ENCODE measurements at regions not wholly inside any gene's neighbourhood (a gene's known extent, or its start where the extent isn't known, plus 50 kb on each side); places are given as distances from the start of the nearest gene placed in this dataset.

GRCh38 chr20:19807946-19808330 is 49.9 kb downstream of the RIN2 start:
- no peak for DNase-seq (ENCODE audit: low read depth)

- no peak for DNase-seq (ENCODE audit: low read depth)
These were observed 50.4 kb downstream of the RIN2 start for GRCh38 chr20:19808498-19808897.

DNA sequence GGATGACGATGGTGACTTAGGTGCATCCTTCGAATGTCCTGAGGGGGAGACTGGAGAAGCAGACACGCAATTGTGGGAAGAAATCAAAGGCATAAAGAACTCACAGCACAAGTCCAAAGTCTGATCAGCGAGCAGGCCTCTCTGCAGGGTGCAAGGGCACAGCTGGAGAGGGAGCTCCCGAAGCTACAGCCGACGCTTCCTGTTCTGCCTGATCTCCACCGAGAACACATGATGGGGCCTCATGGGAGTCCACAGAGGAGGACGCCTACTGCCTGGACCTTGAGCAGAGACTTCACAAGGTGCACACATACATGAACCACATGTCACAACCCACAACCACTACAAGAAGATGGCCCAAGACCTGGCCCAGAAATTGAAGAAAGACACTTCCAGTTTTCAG is 51.4 kb downstream of the RIN2 start:
- DNase-seq (ENCODE audit: low read depth): no peak

DNA sequence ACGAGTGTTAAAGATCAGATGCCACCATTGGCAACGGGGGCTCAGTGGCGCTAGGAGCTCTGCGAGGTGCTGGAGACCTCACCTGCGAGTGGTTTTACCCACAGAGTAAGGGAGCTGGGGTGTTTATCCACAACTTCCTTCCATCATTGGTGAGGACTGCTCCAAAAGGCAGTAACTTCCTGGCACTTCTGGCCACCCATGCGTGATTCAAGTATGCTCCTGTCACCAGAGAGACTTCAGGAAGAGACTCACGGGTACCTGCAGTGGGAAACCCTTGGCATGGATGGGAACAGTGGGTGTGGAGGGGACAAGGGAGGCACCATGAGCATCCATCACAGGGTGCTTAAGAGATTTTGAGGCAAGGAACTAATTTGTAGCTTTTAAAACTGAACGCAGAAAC is 53.2 kb downstream of the RIN2 start:
- no peak for DNase-seq (ENCODE audit: low read depth)

DNA sequence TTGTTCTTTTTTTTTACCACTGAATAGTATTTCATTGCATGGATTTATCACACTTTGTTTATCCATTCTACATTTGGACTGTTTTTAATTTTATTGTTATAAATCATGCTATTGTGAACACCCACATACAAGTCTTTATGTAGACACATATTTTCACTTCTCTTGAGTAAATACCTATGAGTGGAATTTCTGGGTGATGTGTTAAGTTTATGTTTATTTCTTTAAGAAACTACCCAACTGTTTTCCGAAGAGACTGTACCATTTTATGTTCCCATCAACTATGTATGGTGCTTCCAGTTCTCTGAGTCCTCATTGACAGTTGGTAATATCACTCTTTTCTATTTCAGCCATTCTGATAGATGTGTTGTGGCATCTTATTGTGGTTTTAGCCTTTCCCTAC is 54.0 kb downstream of the RIN2 start:
- no peak for DNase-seq (ENCODE audit: low read depth)

- DNase-seq (ENCODE audit: low read depth): no peak
These were observed 54.6 kb downstream of the RIN2 start for GRCh38 chr20:19812696-19813095.

- DNase-seq (ENCODE audit: low read depth): no peak
These were observed 56.0 kb downstream of the RIN2 start for GRCh38 chr20:19813846-19814640.

GRCh38 chr20:19815553-19815991 is 57.5 kb downstream of the RIN2 start:
- DNase-seq (ENCODE audit: low read depth): no peak

DNA sequence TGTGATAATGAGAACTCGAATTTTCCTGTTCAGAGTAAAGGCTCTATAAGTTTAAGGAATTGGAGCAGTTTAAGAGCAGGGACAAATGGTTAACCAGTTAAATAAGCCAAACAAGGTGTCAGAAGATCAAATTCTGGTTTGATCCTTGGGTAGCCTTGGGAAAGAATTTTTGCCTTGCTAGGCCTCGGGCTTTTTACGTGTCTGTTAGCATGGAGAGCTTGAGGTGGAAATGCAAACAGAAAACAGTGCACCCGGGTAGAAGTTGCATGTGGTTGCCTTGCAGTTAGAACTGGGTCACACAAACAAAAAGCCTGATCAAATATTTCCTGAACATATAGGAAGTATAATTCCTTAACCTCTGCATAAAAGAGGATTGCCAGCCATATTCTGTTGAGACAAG is 58.3 kb downstream of the RIN2 start:
- DNase-seq (ENCODE audit: low read depth): no peak

DNA sequence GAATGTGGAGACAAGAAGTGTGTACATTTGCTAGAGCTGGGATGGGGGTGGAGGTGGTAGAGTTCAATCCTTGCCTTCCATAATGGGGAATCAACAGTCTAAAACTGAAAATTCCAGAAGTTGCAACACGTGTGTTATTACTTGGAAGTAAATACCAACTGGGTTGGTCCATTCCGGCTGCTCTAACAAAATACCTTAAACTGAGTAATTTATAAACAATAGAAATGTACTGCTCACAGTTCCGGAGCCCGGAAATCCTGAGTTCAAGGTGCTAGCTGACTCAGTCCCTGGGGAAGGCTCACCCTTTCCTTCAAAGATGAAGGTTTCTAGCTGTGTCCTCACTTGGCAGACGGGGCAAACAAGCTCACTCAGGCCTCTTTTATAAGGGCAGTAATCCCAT is 59.0 kb downstream of the RIN2 start:
- DNase-seq (ENCODE audit: low read depth): no peak

DNA sequence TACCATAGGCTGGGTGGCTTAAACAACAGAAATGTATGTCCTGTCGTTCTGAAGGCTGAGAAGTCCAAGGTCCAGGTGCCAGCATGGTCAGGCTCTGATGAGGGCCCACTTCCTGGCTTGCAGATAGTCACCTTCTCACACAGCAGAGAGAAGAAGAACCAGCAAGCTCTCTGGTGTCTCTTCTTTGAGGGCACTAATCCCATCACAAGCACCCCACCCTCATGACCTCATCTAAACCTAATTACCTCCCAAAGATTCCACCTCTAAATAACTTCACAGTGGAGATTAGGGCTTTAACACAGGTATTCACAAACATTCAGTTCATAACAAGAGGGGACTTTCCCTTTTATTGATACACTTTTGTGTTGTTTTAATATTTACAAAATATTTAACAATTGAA is 61.1 kb downstream of the RIN2 start:
- no peak for DNase-seq (ENCODE audit: low read depth)

DNA sequence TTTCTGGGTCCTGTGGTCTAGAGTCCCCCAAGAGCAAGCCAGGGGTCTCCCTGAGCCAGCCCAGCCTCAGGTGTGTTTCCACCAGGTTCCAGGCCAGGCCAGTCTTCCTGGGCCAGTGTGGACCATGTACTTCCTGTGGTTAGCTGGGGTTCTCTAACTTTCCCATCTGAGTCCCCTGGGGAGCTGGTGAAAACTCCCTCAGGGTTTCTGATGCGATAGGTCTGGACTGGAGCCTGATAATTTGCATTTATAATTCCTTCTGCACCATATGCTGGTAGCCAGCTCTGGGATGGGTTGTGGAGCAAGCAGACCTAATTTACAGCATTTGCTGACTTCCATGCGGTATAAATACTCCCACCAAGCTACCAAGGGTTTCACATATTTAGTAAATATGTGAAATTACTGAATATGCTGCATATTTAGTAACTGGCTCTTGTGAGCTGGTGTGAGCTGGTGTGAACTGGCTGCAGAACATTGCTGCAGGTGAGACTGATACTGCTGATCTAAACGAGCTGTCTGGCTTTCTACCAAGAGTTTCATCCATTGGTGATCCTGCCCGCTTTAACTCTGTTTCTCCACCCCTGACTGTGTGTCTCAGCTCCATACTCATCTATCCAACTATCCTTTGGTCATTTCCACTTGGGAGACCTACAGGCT is 62.6 kb downstream of the RIN2 start:
- no peak for DNase-seq (ENCODE audit: low read depth)

DNA sequence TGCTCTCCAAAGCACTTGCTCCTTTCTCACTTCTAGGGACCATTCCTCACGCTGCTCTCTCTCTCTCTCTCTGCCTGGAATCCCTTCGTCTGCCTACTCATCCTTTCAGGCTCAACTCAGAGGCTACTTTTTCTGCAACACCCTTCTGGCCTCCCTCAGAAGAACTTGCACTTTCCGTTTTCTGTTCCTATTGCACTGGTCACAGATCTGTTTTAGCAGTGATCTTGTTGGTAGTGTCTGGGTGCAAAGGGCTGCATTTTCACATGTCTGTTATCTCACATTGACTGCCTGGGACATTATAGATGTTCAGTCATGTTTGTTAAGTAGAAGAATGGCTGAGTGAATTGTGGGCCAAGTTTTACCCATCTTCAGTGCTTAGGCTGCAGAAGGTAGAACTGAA is 63.5 kb downstream of the RIN2 start:
- no peak for DNase-seq (ENCODE audit: low read depth)

- no peak for DNase-seq (ENCODE audit: low read depth)
These were observed 65.2 kb downstream of the RIN2 start for GRCh38 chr20:19823216-19823615.

- DNase-seq (ENCODE audit: low read depth): no peak
These were observed 65.9 kb downstream of the RIN2 start for GRCh38 chr20:19823971-19824370.

GRCh38 chr20:19824861-19825260 is 66.8 kb downstream of the RIN2 start:
- DNase-seq (ENCODE audit: low read depth): no peak

DNA sequence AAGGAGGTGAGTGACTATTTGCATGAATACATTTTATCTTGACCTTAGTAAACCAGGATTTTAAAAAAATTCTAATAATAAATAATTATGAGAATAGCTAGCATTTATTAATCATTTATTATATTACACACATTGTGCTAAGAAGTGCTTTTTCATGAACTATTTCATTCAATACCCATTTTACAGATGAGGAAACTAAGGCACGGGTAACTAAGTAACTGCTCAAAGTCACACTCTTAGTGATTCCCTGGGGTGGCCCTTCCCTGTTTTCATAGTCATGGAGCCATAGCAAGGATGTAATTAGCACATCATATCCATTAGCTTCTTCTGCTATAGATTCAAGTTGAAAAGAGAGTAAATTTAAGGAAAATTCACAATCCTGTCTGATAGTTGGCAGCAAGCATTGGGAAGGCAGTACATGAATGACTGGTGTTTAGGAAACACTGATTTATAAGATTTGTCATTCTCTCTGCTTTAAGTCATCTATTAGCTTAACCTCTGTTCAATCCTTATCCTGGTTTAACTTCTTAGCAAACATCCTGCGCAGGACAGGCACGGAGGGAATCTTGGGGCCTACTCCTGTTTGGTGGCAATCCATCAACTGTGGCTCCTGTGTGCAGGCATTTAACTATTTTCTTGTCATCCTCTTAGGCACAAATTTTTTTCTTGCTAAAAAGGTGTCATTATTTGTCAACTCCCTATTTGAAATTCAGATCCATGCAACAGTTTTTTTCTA is 68.3 kb downstream of the RIN2 start:
- DNase-seq (ENCODE audit: low read depth): no peak

DNA sequence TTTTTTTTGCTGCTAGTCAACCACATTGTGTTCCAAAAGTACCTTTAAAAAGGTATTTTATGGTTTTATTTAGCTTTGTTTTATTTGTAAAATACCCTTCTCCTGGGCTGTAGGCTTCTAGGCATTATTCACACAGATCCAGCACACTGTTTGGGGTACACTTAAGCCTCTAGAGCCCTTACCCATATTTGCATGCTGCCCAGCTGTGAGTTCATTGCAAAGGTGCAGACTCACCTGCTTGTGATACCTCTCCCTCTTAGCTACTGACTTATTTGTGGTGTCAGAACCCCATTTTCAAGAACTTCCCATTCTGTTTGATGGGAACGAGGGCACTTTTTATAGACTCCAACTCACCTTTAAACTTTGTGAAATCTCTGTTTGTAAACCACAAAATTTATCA is 69.8 kb downstream of the RIN2 start:
- no peak for DNase-seq (ENCODE audit: low read depth)

- no peak for DNase-seq (ENCODE audit: low read depth)
These were observed 70.2 kb downstream of the RIN2 start for GRCh38 chr20:19828232-19828631.

DNA sequence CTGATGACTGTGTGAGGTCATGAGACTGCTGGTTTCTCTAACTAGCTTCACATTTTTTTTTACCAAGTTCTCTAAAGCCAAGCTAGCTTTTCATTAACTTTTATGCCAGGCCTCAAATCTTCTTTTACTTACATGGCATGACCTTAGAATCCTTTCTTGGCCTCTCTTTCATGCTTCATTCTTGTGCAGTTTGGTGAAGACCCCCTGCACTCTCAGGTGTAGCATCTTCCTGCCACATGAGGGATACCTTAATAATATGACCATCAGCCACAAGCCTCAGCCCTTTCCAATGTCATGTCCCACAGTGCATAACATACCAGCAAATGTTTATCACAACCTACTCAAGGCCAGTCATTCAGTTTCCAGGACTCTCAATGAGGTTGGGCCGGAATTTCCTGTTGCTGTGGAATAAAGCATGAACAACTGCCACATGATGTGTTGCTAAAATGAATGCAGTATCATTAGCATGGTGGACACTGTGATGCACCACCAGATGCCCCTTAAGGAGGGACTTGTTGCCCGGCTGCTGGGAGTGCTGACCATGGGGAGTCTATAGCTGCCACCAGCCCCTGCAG is 72.2 kb downstream of the RIN2 start:
- no peak for DNase-seq (ENCODE audit: low read depth)

- DNase-seq (ENCODE audit: low read depth): no peak
These were observed 74.8 kb downstream of the RIN2 start for GRCh38 chr20:19832875-19833274.

DNA sequence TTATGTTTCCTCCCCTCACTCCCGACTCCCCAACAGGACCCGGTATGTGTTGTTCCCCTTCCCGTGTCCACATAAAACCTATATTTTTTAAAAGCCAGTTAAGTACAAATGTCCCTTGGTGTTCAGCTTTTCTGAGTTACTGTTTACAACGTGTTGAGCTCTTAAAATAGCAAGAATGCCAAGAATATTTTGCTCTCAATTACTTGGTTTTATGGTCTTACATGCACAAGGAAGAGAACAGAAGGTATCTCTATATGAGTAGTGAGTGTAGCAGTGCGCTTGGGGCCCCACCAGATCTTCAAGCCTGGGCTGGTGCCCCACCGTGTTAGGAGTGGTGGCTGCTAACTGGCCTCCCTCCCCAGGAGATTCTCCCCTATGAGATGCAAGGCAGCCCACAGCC is 75.3 kb downstream of the RIN2 start:
- DNase-seq (ENCODE audit: low read depth): no peak

DNA sequence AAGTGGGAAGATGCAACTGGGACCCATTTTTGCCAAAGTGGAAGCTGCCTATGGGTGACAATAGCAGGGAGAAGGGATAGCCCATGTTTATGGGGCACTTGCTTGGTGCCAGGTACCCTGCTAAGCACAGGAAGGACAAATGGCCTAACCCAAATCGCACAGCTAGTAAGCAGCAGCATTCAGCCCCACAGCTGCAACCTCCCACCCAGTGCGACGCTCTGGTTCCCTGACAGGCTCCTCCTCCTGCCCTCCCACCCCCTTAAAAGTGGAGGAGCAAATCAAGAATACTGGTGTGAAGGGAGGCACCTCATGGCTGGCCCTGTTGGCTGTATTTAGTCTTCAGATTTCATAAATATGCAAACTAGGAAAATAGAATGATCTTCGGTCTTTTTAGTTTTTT is 76.2 kb downstream of the RIN2 start:
- DNase-seq (ENCODE audit: low read depth): no peak

Measured in activated T-helper 1 cell treated with Interleukin-2 at 50 U/mL for 16 hours (primary cell).